BJ (cell line): ENCODE measurements at regions not wholly inside any gene's neighbourhood (a gene's known extent, or its start where the extent isn't known, plus 50 kb on each side); places are given as distances from the start of the nearest gene placed in this dataset.

ENCODE experiments used
- CTCF ChIA-PET: fragments of 350-600 bp; formaldehyde crosslinking; extraction: SDS; loops from one replicate; lab custom pipeline; 2021; ENCODE audit warnings: antibody characterized with exemption, inconsistent platforms; lab: Yijun Ruan, JAX
- POLR2A ChIA-PET: fragments of 300-600 bp; sonication (Branson Sonifier 250); formaldehyde crosslinking; extraction: SDS; loops from one replicate; lab custom pipeline; 2021; ENCODE audit warnings: antibody characterized with exemption; lab: Charles Lee
- DNase-seq: peaks from one replicate; pipeline ENCODE4 v3.0.0-alpha.2; 2011; ENCODE audit warnings: low read depth
- H3K27me3 ChIP-seq: 2 replicates; pipeline ENCODE4 v1.6.0; 2011; ENCODE audit warnings: low read length; ENCODE audit not compliant: control insufficient read depth, insufficient read depth
- H3K36me3 ChIP-seq: 2 replicates; pipeline ENCODE4 v1.5.1; 2011; ENCODE audit warnings: low read length; ENCODE audit not compliant: control insufficient read depth, insufficient read depth
- H3K4me3 ChIP-seq: 2 replicates; pipeline ENCODE4 v1.5.1; 2011; ENCODE audit warnings: low read depth, mild to moderate bottlenecking, control low read depth, low read length
- CTCF ChIP-seq: IDR thresholded peaks from 2 replicates; pipeline ENCODE4 v1.5.1; 2011; ENCODE audit warnings: low read depth, mild to moderate bottlenecking, control low read depth, inconsistent platforms, low read length, moderate library complexity; ENCODE audit not compliant: insufficient read depth

- POLR2A ChIA-PET = no interaction called here
- no peak for DNase-seq
- H3K36me3 ChIP-seq = no peaks in the 10 kb centered on the region
- H3K4me3 ChIP-seq = no peak overlapping the region
- TF ChIP-seq CTCF = no peak
- CTCF ChIA-PET = no interaction called here
- H3K27me3 ChIP-seq = no peaks in the 10 kb centered on the region
These were observed 171.8 kb upstream of the ANKRD50 start for GRCh38 chr4:124884316-124884715.

- ChIA-PET POLR2A (no interaction called here), CTCF (no interaction called here)
- Histone ChIP-seq H3K27me3 (no peaks in the 10 kb centered on the region), H3K36me3 (no peaks in the 10 kb centered on the region), H3K4me3 (no peak overlapping the region)
- no peak for TF ChIP-seq CTCF
- DNase-seq = no peak
These were observed 171.1 kb upstream of the ANKRD50 start for GRCh38 chr4:124883632-124884031.

GRCh38 chr4:124879195-124879594 lies 166.7 kb upstream of the ANKRD50 start:
- H3K27me3 ChIP-seq = no peaks in the 10 kb centered on the region
- ChIA-PET POLR2A (no interaction called here), CTCF (no interaction called here)
- no peak for DNase-seq
- no peaks in the 10 kb centered on the region for H3K36me3 ChIP-seq
- H3K4me3 ChIP-seq = no peak overlapping the region
- no peak for TF ChIP-seq CTCF

GRCh38 chr4:124874172-124874450 lies 161.6 kb upstream of the ANKRD50 start:
- Histone ChIP-seq H3K27me3 (no peaks in the 10 kb centered on the region), H3K36me3 (no peaks in the 10 kb centered on the region), H3K4me3 (no peak overlapping the region)
- CTCF ChIA-PET = interaction anchor here (1.5 kb wide), 1 partner anchor 15 kb away, joined by 3 read pairs; no protein-coding TSS in a partner anchor
- TF ChIP-seq CTCF = no peak
- no peak for DNase-seq
- POLR2A ChIA-PET = no interaction called here

- no peak for TF ChIP-seq CTCF
- H3K4me3 ChIP-seq = no peak overlapping the region
- no peaks in the 10 kb centered on the region for H3K36me3 ChIP-seq
- no peak for DNase-seq
- no peaks in the 10 kb centered on the region for H3K27me3 ChIP-seq
- POLR2A ChIA-PET = no interaction called here
- CTCF ChIA-PET = interaction anchor here (1.5 kb wide), 1 partner anchor 14 kb away, joined by 3 read pairs; no protein-coding TSS in a partner anchor
These were observed 161.0 kb upstream of the ANKRD50 start for GRCh38 chr4:124873361-124874171.
